HepG2 (cell line): ENCODE measurements at regions not wholly inside any gene's neighbourhood (a gene's known extent, or its start where the extent isn't known, plus 50 kb on each side); places are given as distances from the start of the nearest gene placed in this dataset.

Source experiments
- ATAC-seq: fragments of 200-7000 bp; cut with Tn5 transposase; 3 replicates; pipeline ENCODE4 v1.9.1; 2020; ENCODE audit warnings: mild to moderate bottlenecking, moderate library complexity
- BruUV-seq: library from RNA; stranded (reverse); fragments of 400-500 nt; replicated peaks from 2 replicates; lab custom pipeline; 2021; lab: Mats Ljungman, UMichigan
- CTCF ChIA-PET: fragments of 300-600 bp; formaldehyde crosslinking; extraction: SDS; loops from one replicate; lab custom pipeline; 2021; ENCODE audit warnings: low total read pairs, inconsistent platforms, low intra/inter-chr PET ratio; lab: Yijun Ruan, JAX
- POLR2A ChIA-PET: fragments of 350-600 bp; sonication (Branson Sonifier 250); formaldehyde crosslinking; loops from one replicate; lab custom pipeline; 2020; ENCODE audit warnings: antibody characterized with exemption, inconsistent platforms; lab: Yijun Ruan, JAX
- DNase-seq: peaks from one replicate; pipeline ENCODE4 v3.0.0-alpha.2; 2015; ENCODE audit warnings: low spot score
- FAIRE-seq: peaks from 3 replicates; lab custom pipeline; 2011; peaks lifted over from hg19 to GRCh38; lab: Jason Lieb, UNC
- H2AFZ ChIP-seq: one replicate; pipeline ENCODE4 v1.6.1; 2011; ENCODE audit warnings: low read length, inconsistent platforms
- H3K27ac ChIP-seq: fragments of 300-600 bp; 3 replicates; pipeline ENCODE4 v1.8.0; 2011; ENCODE audit warnings: mixed run types, mild to moderate bottlenecking, mixed read lengths, low read length, inconsistent platforms; ENCODE audit not compliant: insufficient read depth; ENCODE audit errors: extremely low read length
- H3K27me3 ChIP-seq, 2 experiments: fragments of 200-600 bp in 1 of 2; 2 replicates in 1 of 2; 3 replicates in 1 of 2; pipeline versions ENCODE4 v1.6.0 to v1.8.0; 2011; ENCODE audit warnings: low read length in 2 of 2, mild to moderate bottlenecking in 2 of 2, moderate library complexity in 2 of 2, inconsistent platforms in 1 of 2; ENCODE audit not compliant: insufficient read depth in 2 of 2, control insufficient read depth in 1 of 2
- H3K36me3 ChIP-seq, 2 experiments: fragments of 200-600 bp in 1 of 2; replicated peaks in 1 of 2; 2 replicates in 1 of 2; 3 replicates in 1 of 2; pipeline versions ENCODE4 v1.5.1 to v1.8.0; 2011; ENCODE audit warnings: low read length in 2 of 2, inconsistent platforms in 1 of 2; ENCODE audit not compliant: insufficient read depth in 2 of 2, control insufficient read depth in 1 of 2
- H3K4me1 ChIP-seq: 2 replicates; pipeline ENCODE4 v1.5.1; 2012; ENCODE audit warnings: low read length, inconsistent platforms; ENCODE audit not compliant: insufficient read depth
- H3K4me2 ChIP-seq: 2 replicates; pipeline ENCODE4 v1.6.0; 2011; ENCODE audit warnings: low read depth, low read length, inconsistent platforms
- H3K4me3 ChIP-seq, 3 experiments: fragments of 200-600 bp in 1 of 3; sonication (generic), shearing (Covaris generic) in 1 of 3; replicated peaks in 1 of 3; 2 replicates each; pipeline ENCODE4 v1.5.1; 2011 to 2016; ENCODE audit warnings: low read length in 3 of 3, inconsistent platforms in 2 of 3, low read depth in 2 of 3, mild to moderate bottlenecking in 2 of 3, control low read depth in 1 of 3, mixed read lengths in 1 of 3; ENCODE audit not compliant: insufficient read depth in 1 of 3
- H3K79me2 ChIP-seq: one replicate; pipeline ENCODE4 v1.6.1; 2011; ENCODE audit warnings: low read length, inconsistent platforms; ENCODE audit not compliant: insufficient read depth
- H3K9ac ChIP-seq: 2 replicates; pipeline ENCODE4 v1.6.0; 2011; ENCODE audit warnings: mild to moderate bottlenecking, low read depth, low read length, inconsistent platforms; ENCODE audit not compliant: insufficient read depth
- H3K9me3 ChIP-seq: 2 replicates; pipeline ENCODE4 v1.5.1; 2012; ENCODE audit warnings: mild to moderate bottlenecking, low read length
- H4K20me1 ChIP-seq: 2 replicates; pipeline ENCODE4 v1.6.0; 2011; ENCODE audit warnings: inconsistent platforms, mild to moderate bottlenecking, low read length, moderate library complexity; ENCODE audit not compliant: insufficient read depth
- DNMT1 ChIP-seq: sonication (generic); formaldehyde crosslinking; IDR thresholded peaks from 2 replicates; pipeline ENCODE4 v1.5.1; 2020; ENCODE audit warnings: mild to moderate bottlenecking, missing genetic modification reagents
- FOXK2 ChIP-seq: fragments of 450-650 bp; IDR thresholded peaks from 2 replicates; pipeline ENCODE4 v1.6.1; 2016
- HOXA9 ChIP-seq: sonication (generic); formaldehyde crosslinking; IDR thresholded peaks from 2 replicates; pipeline ENCODE4 v1.8.1; 2022; ENCODE audit warnings: missing genetic modification reagents, mild to moderate bottlenecking, moderate library complexity, borderline replicate concordance
- RNF2 ChIP-seq: fragments of 450-650 bp; conservative IDR thresholded peaks from 2 replicates; pipeline ENCODE4 v1.6.1; 2016; ENCODE audit warnings: low read depth
- SIX1 ChIP-seq: sonication (generic); formaldehyde crosslinking; IDR thresholded peaks from 2 replicates; pipeline ENCODE4 v1.4.0; 2020; ENCODE audit warnings: missing genetic modification reagents, borderline replicate concordance
- TGIF2 ChIP-seq: IDR thresholded peaks from 2 replicates; pipeline ENCODE4 v1.6.1; 2016; ENCODE audit warnings: control low read depth, missing compliant biosample characterization
- ZNF207 ChIP-seq: fragments of 450-650 bp; IDR thresholded peaks from 2 replicates; pipeline ENCODE4 v1.6.1; 2016; ENCODE audit warnings: antibody characterized with exemption, borderline replicate concordance
- ZNF703 ChIP-seq: sonication (generic); formaldehyde crosslinking; IDR thresholded peaks from 2 replicates; pipeline ENCODE4 v1.5.1; 2020; ENCODE audit warnings: missing genetic modification reagents, mild to moderate bottlenecking, moderate library complexity, borderline replicate concordance
- ZNF776 ChIP-seq: sonication (generic); formaldehyde crosslinking; IDR thresholded peaks from 2 replicates; pipeline ENCODE4 v1.4.0; 2020; ENCODE audit warnings: mild to moderate bottlenecking, missing genetic modification reagents
- WGBS: methylation state at CpG from one replicate; pipeline ENCODE4 v1.1.6; 2017; ENCODE audit warnings: low lambda C conversion rate; 5-methylcytosine and 5-hydroxymethylcytosine counted together
- in situ Hi-C: cut with HindIII; loops from 2 replicates; pipeline ENCODE4 v1.10.0; 2017; ENCODE audit warnings: low pct_unique_long_range_greater_than_20kb; ENCODE audit not compliant: extremely low pct_ligation_motif_present
- intact Hi-C: fragments of 100-400 bp; cut with micrococcal nuclease; formaldehyde crosslinking; loops from one replicate; pipeline ENCODE4 v1.10.0; 2022; ENCODE audit not compliant: unreplicated experiment
- TF ChIP-seq, protein P1 (sequence below): sonication (generic); formaldehyde crosslinking; IDR thresholded peaks from 2 replicates; pipeline ENCODE4 v1.9.0; 2022; ENCODE audit warnings: missing genetic modification reagents, mild to moderate bottlenecking, borderline replicate concordance

DNA sequence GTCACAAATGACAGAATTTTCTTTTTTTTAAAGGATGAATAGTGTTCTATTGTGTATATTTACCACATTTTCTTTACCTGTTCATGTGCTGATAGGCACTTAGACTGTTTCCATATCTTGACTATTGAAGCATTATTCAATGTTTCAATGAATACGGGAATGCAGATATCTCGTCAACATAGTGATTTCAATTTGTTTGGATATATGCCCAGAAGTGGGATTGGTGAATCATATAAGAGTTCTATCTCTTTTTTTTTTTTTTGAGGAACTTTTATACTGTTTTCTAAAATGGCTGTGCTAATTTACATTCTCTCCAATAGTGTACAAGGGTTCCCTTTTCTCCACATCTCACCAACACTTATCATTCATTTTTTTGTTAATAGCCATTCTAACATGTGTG lies 97.9 kb upstream of the FAR2 start:
- ATAC-seq: no peak
- WGBS: 48% methylated on average over 2 of the region's 2 CpGs
- H3K27me3 ChIP-seq: no peaks in the 10 kb centered on the region
- no peak overlapping the region for H2AFZ ChIP-seq
- H3K4me2 ChIP-seq: no peak overlapping the region
- TF ChIP-seq HOXA9 (CRISPR knock-in tag): no peak
- no peak for TF ChIP-seq ZNF776 (CRISPR knock-in tag)
- TF ChIP-seq TGIF2 (CRISPR knock-in tag): no peak
- TF ChIP-seq ZNF703 (CRISPR knock-in tag): no peak
- TF ChIP-seq SIX1 (CRISPR knock-in tag): no peak
- TF ChIP-seq ZNF207: no peak
- TF ChIP-seq RNF2: no peak
- TF ChIP-seq FOXK2: no peak
- TF ChIP-seq, protein P1, sequence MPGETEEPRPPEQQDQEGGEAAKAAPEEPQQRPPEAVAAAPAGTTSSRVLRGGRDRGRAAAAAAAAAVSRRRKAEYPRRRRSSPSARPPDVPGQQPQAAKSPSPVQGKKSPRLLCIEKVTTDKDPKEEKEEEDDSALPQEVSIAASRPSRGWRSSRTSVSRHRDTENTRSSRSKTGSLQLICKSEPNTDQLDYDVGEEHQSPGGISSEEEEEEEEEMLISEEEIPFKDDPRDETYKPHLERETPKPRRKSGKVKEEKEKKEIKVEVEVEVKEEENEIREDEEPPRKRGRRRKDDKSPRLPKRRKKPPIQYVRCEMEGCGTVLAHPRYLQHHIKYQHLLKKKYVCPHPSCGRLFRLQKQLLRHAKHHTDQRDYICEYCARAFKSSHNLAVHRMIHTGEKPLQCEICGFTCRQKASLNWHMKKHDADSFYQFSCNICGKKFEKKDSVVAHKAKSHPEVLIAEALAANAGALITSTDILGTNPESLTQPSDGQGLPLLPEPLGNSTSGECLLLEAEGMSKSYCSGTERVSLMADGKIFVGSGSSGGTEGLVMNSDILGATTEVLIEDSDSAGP: no peak
- no peak for TF ChIP-seq DNMT1 (CRISPR knock-in tag)
- TF ChIP-seq, all 625 proteins: peak for 0
- BruUV-seq: no TSS peak
- H3K9ac ChIP-seq: no peak overlapping the region
- H3K4me3 ChIP-seq: no peak overlapping the region
- no peak overlapping the region for H3K27ac ChIP-seq
- H4K20me1 ChIP-seq: no peaks in the 10 kb centered on the region
- CTCF ChIA-PET: no interaction called here
- H3K79me2 ChIP-seq: no peaks in the 10 kb centered on the region
- POLR2A ChIA-PET: no interaction called here
- H3K4me1 ChIP-seq: no peaks in the 10 kb centered on the region
- no peaks in the 10 kb centered on the region; the same call in 1 of the 2 replicates for H3K9me3 ChIP-seq
- intact Hi-C loops (no loop called here), in situ Hi-C loops (no loop called here)
- DNase-seq (no peak), FAIRE-seq (no peak)
- no peaks in the 10 kb centered on the region for H3K36me3 ChIP-seq
